ENCODE measurements at regions not wholly inside any gene's neighbourhood (a gene's known extent, or its start where the extent isn't known, plus 50 kb on each side); places are given as distances from the start of the nearest gene placed in this dataset.

- TF ChIP-seq EZH2phosphoT487 (IDR thresholded peaks at IDR 0.05) (no peak), EZH2 (IDR thresholded peaks at IDR 0.05) (no peak)
- TF ChIP-seq, protein P1, sequence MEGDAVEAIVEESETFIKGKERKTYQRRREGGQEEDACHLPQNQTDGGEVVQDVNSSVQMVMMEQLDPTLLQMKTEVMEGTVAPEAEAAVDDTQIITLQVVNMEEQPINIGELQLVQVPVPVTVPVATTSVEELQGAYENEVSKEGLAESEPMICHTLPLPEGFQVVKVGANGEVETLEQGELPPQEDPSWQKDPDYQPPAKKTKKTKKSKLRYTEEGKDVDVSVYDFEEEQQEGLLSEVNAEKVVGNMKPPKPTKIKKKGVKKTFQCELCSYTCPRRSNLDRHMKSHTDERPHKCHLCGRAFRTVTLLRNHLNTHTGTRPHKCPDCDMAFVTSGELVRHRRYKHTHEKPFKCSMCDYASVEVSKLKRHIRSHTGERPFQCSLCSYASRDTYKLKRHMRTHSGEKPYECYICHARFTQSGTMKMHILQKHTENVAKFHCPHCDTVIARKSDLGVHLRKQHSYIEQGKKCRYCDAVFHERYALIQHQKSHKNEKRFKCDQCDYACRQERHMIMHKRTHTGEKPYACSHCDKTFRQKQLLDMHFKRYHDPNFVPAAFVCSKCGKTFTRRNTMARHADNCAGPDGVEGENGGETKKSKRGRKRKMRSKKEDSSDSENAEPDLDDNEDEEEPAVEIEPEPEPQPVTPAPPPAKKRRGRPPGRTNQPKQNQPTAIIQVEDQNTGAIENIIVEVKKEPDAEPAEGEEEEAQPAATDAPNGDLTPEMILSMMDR (IDR thresholded peaks at IDR 0.05), result no peak
- no peak overlapping the region for H3K27ac ChIP-seq
- Mint-ChIP-seq H3K36me3 (no peaks in the 10 kb centered on the region), H3K4me1 (peaks cover 11% of the 10 kb centered on the region), H3K4me3 (no peak overlapping the region), H3K9me3 (peaks cover 13% of the 10 kb centered on the region), H3K27ac (peak overlapping the region; percentile 81), H3K27me3 (ENCODE audit: insufficient read depth, low read depth) (peaks cover 10% of the 10 kb centered on the region)
- no peaks in the 10 kb centered on the region for H4K20me1 ChIP-seq (ENCODE audit: low read depth)
- H3K9ac ChIP-seq, result no peak overlapping the region
- peaks cover 6% of the 10 kb centered on the region for H3K9me3 ChIP-seq (ENCODE audit: low read depth)
- H3K36me3 ChIP-seq, result no peaks in the 10 kb centered on the region
- H2AFZ ChIP-seq (replicated peaks), result no peak overlapping the region
- no peak overlapping the region for H3K4me3 ChIP-seq
- DNase-seq (ENCODE audit: low spot score), result no peak
- no peaks in the 10 kb centered on the region for H3K4me1 ChIP-seq
- no peaks in the 10 kb centered on the region for H3K79me2 ChIP-seq (ENCODE audit: low read depth)
- no peaks in the 10 kb centered on the region for H3F3A ChIP-seq (ENCODE audit: low read depth)
- H3K4me2 ChIP-seq, result no peak overlapping the region
- no peaks in the 10 kb centered on the region for H3K27me3 ChIP-seq
Observed at GRCh38 chr1:29462096-29462495, 225.8 kb downstream of the PTPRU start.

- Mint-ChIP-seq H3K9me3 (peaks cover 12% of the 10 kb centered on the region), H3K27ac (no peak overlapping the region), H3K4me1 (peaks cover 11% of the 10 kb centered on the region), H3K36me3 (no peaks in the 10 kb centered on the region), H3K27me3 (ENCODE audit: insufficient read depth, low read depth) (peaks cover 14% of the 10 kb centered on the region), H3K4me3 (no peak overlapping the region)
- H3K36me3 ChIP-seq, result no peaks in the 10 kb centered on the region
- H3K4me3 ChIP-seq, result no peak overlapping the region
- H3K9me3 ChIP-seq (ENCODE audit: low read depth), result peaks cover 6% of the 10 kb centered on the region
- H3K27me3 ChIP-seq, result no peaks in the 10 kb centered on the region
- H3K4me2 ChIP-seq, result no peak overlapping the region
- TF ChIP-seq EZH2phosphoT487 (IDR thresholded peaks at IDR 0.05), result no peak
- TF ChIP-seq EZH2 (IDR thresholded peaks at IDR 0.05), result no peak
- TF ChIP-seq, protein P1 (IDR thresholded peaks at IDR 0.05), result no peak
- H3F3A ChIP-seq (ENCODE audit: low read depth), result no peaks in the 10 kb centered on the region
- H3K79me2 ChIP-seq (ENCODE audit: low read depth), result no peaks in the 10 kb centered on the region
- no peak overlapping the region for H3K9ac ChIP-seq
- no peak overlapping the region for H3K27ac ChIP-seq
- no peak overlapping the region for H2AFZ ChIP-seq (replicated peaks)
- no peak for DNase-seq (ENCODE audit: low spot score)
- no peaks in the 10 kb centered on the region for H3K4me1 ChIP-seq
- no peaks in the 10 kb centered on the region for H4K20me1 ChIP-seq (ENCODE audit: low read depth)
Observed at GRCh38 chr1:29461115-29461739, 224.9 kb downstream of the PTPRU start.

- H3K27me3 Mint-ChIP-seq (ENCODE audit: insufficient read depth, low read depth), result peaks cover 20% of the 10 kb centered on the region
- no peaks in the 10 kb centered on the region for H3K27me3 ChIP-seq
- H3K4me1 ChIP-seq, result no peaks in the 10 kb centered on the region
- peaks cover 11% of the 10 kb centered on the region for H3K4me1 Mint-ChIP-seq
- no peak overlapping the region for H2AFZ ChIP-seq (replicated peaks)
- peaks cover 11% of the 10 kb centered on the region for H3K9me3 Mint-ChIP-seq
- no peak overlapping the region for H3K9ac ChIP-seq
- no peak overlapping the region for H3K4me2 ChIP-seq
- H3K27ac Mint-ChIP-seq, result no peak overlapping the region
- no peaks in the 10 kb centered on the region for H3K36me3 ChIP-seq
- DNase-seq (ENCODE audit: low spot score), result no peak
- no peak overlapping the region for H3K4me3 Mint-ChIP-seq
- H4K20me1 ChIP-seq (ENCODE audit: low read depth), result no peaks in the 10 kb centered on the region
- TF ChIP-seq EZH2 (IDR thresholded peaks at IDR 0.05), result no peak
- no peak for TF ChIP-seq EZH2phosphoT487 (IDR thresholded peaks at IDR 0.05)
- TF ChIP-seq, protein P1 (IDR thresholded peaks at IDR 0.05), result no peak
- no peaks in the 10 kb centered on the region for H3F3A ChIP-seq (ENCODE audit: low read depth)
- no peak overlapping the region for H3K4me3 ChIP-seq
- H3K9me3 ChIP-seq (ENCODE audit: low read depth), result peaks cover 6% of the 10 kb centered on the region
- H3K36me3 Mint-ChIP-seq, result no peaks in the 10 kb centered on the region
- no peaks in the 10 kb centered on the region for H3K79me2 ChIP-seq (ENCODE audit: low read depth)
- H3K27ac ChIP-seq, result no peak overlapping the region
Observed at GRCh38 chr1:29460694-29461093, 224.4 kb downstream of the PTPRU start.

Measured in neural progenitor cell (in vitro differentiated cells).